GM23338 (cell line): ENCODE measurements at regions not wholly inside any gene's neighbourhood (a gene's known extent, or its start where the extent isn't known, plus 50 kb on each side); places are given as distances from the start of the nearest gene placed in this dataset.

Source experiments
- ATAC-seq: fragments of 200-7000 bp; cut with Tn5 transposase; 3 replicates; pipeline ENCODE4 v1.9.1; 2020
- DNase-seq: peaks from one replicate; pipeline ENCODE4 v3.0.0-alpha.2; 2015; ENCODE audit warnings: low spot score
- H2AFZ ChIP-seq: fragments of 200-600 bp; sonication (generic); 2 replicates; pipeline ENCODE4 v1.8.0; 2016; ENCODE audit warnings: antibody characterized with exemption, mild to moderate bottlenecking, moderate library complexity
- H3F3A ChIP-seq: fragments of 200-600 bp; sonication (generic); replicated peaks from 2 replicates; pipeline ENCODE4 v1.8.0; 2017; ENCODE audit warnings: antibody characterized with exemption, mixed run types, low read depth
- H3K27ac ChIP-seq: fragments of 200-600 bp; sonication (generic); 2 replicates; pipeline ENCODE4 v1.6.1; 2016; ENCODE audit warnings: low read depth
- H3K27me3 ChIP-seq: fragments of 200-600 bp; sonication (generic); 2 replicates; pipeline ENCODE4 v1.8.0; 2016; ENCODE audit warnings: mild to moderate bottlenecking, mixed run types, moderate library complexity; ENCODE audit not compliant: insufficient read depth
- H3K36me3 ChIP-seq: fragments of 200-600 bp; sonication (generic); 2 replicates; pipeline ENCODE4 v1.8.0; 2016; ENCODE audit warnings: mild to moderate bottlenecking; ENCODE audit not compliant: insufficient read depth
- H3K4me1 ChIP-seq: fragments of 200-600 bp; sonication (generic); 2 replicates; pipeline ENCODE4 v1.8.0; 2016; ENCODE audit warnings: mild to moderate bottlenecking, moderate library complexity; ENCODE audit not compliant: insufficient read depth
- H3K4me2 ChIP-seq: fragments of 200-600 bp; sonication (generic); 2 replicates; pipeline ENCODE4 v1.7.1; 2017; ENCODE audit warnings: mixed run types
- H3K4me3 ChIP-seq: fragments of 200-600 bp; sonication (generic); 2 replicates; pipeline ENCODE4 v1.6.1; 2016; ENCODE audit warnings: mixed run types
- H3K79me2 ChIP-seq: fragments of 200-600 bp; sonication (generic); replicated peaks from 2 replicates; pipeline ENCODE4 v1.8.0; 2017; ENCODE audit warnings: mild to moderate bottlenecking; ENCODE audit not compliant: insufficient read depth
- H3K9me2 ChIP-seq: fragments of 200-600 bp; sonication (generic); 2 replicates; pipeline ENCODE4 v1.8.0; 2017; ENCODE audit not compliant: insufficient read depth
- H4K20me1 ChIP-seq: fragments of 200-600 bp; sonication (generic); replicated peaks from 2 replicates; pipeline ENCODE4 v1.8.0; 2017; ENCODE audit warnings: mild to moderate bottlenecking; ENCODE audit not compliant: insufficient read depth
- H3K27ac Mint-ChIP-seq: 2 replicates; pipeline ENCODE4 v1.8.0; 2020; ENCODE audit warnings: inconsistent platforms, mild to moderate bottlenecking, moderate library complexity, mixed read lengths
- H3K27me3 Mint-ChIP-seq: 3 replicates; pipeline ENCODE4 v1.8.0; 2022; ENCODE audit warnings: low read depth, mild to moderate bottlenecking, moderate library complexity, mixed read lengths, inconsistent platforms; ENCODE audit not compliant: insufficient read depth, poor library complexity
- H3K36me3 Mint-ChIP-seq: 3 replicates; pipeline ENCODE4 v1.8.0; 2021; ENCODE audit warnings: low read depth, mild to moderate bottlenecking, inconsistent platforms, moderate library complexity, mixed read lengths
- H3K4me1 Mint-ChIP-seq: 3 replicates; pipeline ENCODE4 v1.8.0; 2020; ENCODE audit warnings: mild to moderate bottlenecking, inconsistent platforms, mixed read lengths
- H3K4me3 Mint-ChIP-seq: 3 replicates; pipeline ENCODE4 v1.8.0; 2021; ENCODE audit warnings: moderate library complexity, mild to moderate bottlenecking, inconsistent platforms, mixed read lengths
- H3K9me3 Mint-ChIP-seq: 3 replicates; pipeline ENCODE4 v1.8.0; 2020; ENCODE audit warnings: moderate library complexity, mild to moderate bottlenecking, inconsistent platforms, mixed read lengths
- CREB1 ChIP-seq: fragments of 250-450 bp; sonication (Bioruptor Pico); IDR thresholded peaks from 2 replicates; pipeline ENCODE4 v1.5.0; 2020; ENCODE audit warnings: low read depth, mild to moderate bottlenecking, moderate library complexity
- CTCF ChIP-seq, 2 experiments: fragments of 200-600 bp in 1 of 2; sonication (generic) in 1 of 2; conservative IDR thresholded peaks; 2 replicates each; pipeline versions ENCODE4 v1.5.1 to v1.6.1; 2016 to 2017; ENCODE audit warnings: antibody characterized with exemption in 2 of 2, low read depth in 2 of 2, mild to moderate bottlenecking in 2 of 2, moderate library complexity in 1 of 2
- ETS1 ChIP-seq: IDR thresholded peaks from 2 replicates; pipeline ENCODE4 v1.6.1; 2016; ENCODE audit warnings: antibody characterized with exemption
- EZH2 ChIP-seq: fragments of 200-600 bp; sonication (generic); IDR thresholded peaks from one replicate; pipeline ENCODE4 v1.8.0; 2017; ENCODE audit warnings: antibody characterized with exemption, mild to moderate bottlenecking, low read depth; ENCODE audit not compliant: unreplicated experiment
- EZH2phosphoT487 ChIP-seq: fragments of 200-600 bp; sonication (generic); IDR thresholded peaks from one replicate; pipeline ENCODE4 v1.8.1; 2018; ENCODE audit warnings: antibody characterized with exemption; ENCODE audit not compliant: unreplicated experiment
- JUNB ChIP-seq: IDR thresholded peaks from one replicate; pipeline ENCODE4 v1.6.1; 2016; ENCODE audit warnings: antibody characterized with exemption; ENCODE audit not compliant: unreplicated experiment
- NANOG ChIP-seq: IDR thresholded peaks from 2 replicates; pipeline ENCODE4 v1.6.1; 2016; ENCODE audit warnings: antibody characterized with exemption, borderline replicate concordance
- POLR2AphosphoS5 ChIP-seq: IDR thresholded peaks from 2 replicates; pipeline ENCODE4 v1.6.1; 2016; ENCODE audit warnings: antibody characterized with exemption, low read depth
- REST ChIP-seq: IDR thresholded peaks from one replicate; pipeline ENCODE4 v1.6.1; 2018; ENCODE audit warnings: antibody characterized with exemption; ENCODE audit not compliant: unreplicated experiment
- STAT1 ChIP-seq: IDR thresholded peaks from one replicate; pipeline ENCODE4 v1.6.1; 2016; ENCODE audit warnings: antibody characterized with exemption; ENCODE audit not compliant: unreplicated experiment
- ZNF114 ChIP-seq: fragments of 250-450 bp; sonication (Bioruptor Pico); IDR thresholded peaks from 2 replicates; pipeline ENCODE4 v1.5.0; 2020; ENCODE audit warnings: mild to moderate bottlenecking, moderate library complexity
- ZNF331 ChIP-seq: fragments of 250-450 bp; sonication (Bioruptor Pico); IDR thresholded peaks from 2 replicates; pipeline ENCODE4 v1.5.0; 2020; ENCODE audit warnings: low read depth, mild to moderate bottlenecking, moderate library complexity
- ZNF462 ChIP-seq: fragments of 250-450 bp; sonication (Bioruptor Pico); IDR thresholded peaks from 2 replicates; pipeline ENCODE4 v1.5.0; 2020; ENCODE audit warnings: mild to moderate bottlenecking, moderate library complexity

GRCh38 chr2:46826569-46827245, 88.9 kb downstream of the MCFD2 start:
- Mint-ChIP-seq H3K36me3 (no peaks in the 10 kb centered on the region), H3K27ac (no peak overlapping the region), H3K4me1 (no peaks in the 10 kb centered on the region; the same call in 1 of the 3 replicates), H3K9me3 (peaks cover 5% of the 10 kb centered on the region; the same call in 1 of the 3 replicates), H3K27me3 (peaks cover 2% of the 10 kb centered on the region), H3K4me3 (no peak overlapping the region)
- DNase-seq (no peak), ATAC-seq (no peak)
- Histone ChIP-seq H3K27me3 (no peaks in the 10 kb centered on the region), H3K9me2 (0 out of 2 replicates have a peak, but pooled peaks cover 5% of the 10 kb centered on the region), H3K4me1 (no peaks in the 10 kb centered on the region), H3K4me3 (no peak overlapping the region), H3K79me2 (no peaks in the 10 kb centered on the region), H3K27ac (no peak overlapping the region), H2AFZ (no peak overlapping the region), H4K20me1 (no peaks in the 10 kb centered on the region), H3K36me3 (no peaks in the 10 kb centered on the region), H3F3A (no peaks in the 10 kb centered on the region), H3K4me2 (no peak overlapping the region)
- TF ChIP-seq ETS1 (no peak), EZH2phosphoT487 (no peak), JUNB (no peak), POLR2AphosphoS5 (no peak), CTCF (conservative IDR thresholded peaks at IDR 0.05; ENCODE audit: low read depth in 2 of 2) (no peak), ZNF331 (CRISPR knock-in tag) (no peak), EZH2 (no peak), ZNF462 (CRISPR knock-in tag) (no peak), ZNF114 (CRISPR knock-in tag) (no peak), STAT1 (no peak), NANOG (no peak), CREB1 (CRISPR knock-in tag) (no peak), REST (no peak)
